OCI-LY3 (cell line): ENCODE measurements at regions not wholly inside any gene's neighbourhood (a gene's known extent, or its start where the extent isn't known, plus 50 kb on each side); places are given as distances from the start of the nearest gene placed in this dataset.

Source experiments
- CTCF ChIP-seq: fragments of 200-600, 300-600 bp; sonication (generic); IDR thresholded peaks from 2 replicates; pipeline ENCODE4 v1.5.1; 2014; ENCODE audit warnings: antibody characterized with exemption, low read length, low read depth
- EZH2phosphoT487 ChIP-seq: fragments of 200-600 bp; shearing (Covaris generic); IDR thresholded peaks from 2 replicates; pipeline ENCODE4 v1.6.1; 2018; ENCODE audit warnings: antibody characterized with exemption, mixed run types, low read depth

GRCh38 chr2:37836711-37837110, 88.4 kb upstream of the RMDN2 start:
- TF ChIP-seq CTCF (no peak), EZH2phosphoT487 (no peak)
